Naive thymus-derived CD8-positive, alpha-beta T cell (primary cell): ENCODE measurements at regions not wholly inside any gene's neighbourhood (a gene's known extent, or its start where the extent isn't known, plus 50 kb on each side); places are given as distances from the start of the nearest gene placed in this dataset.
"Not testable (repeated sequence)": the region's sequence is repeated elsewhere in the genome, so short reads cannot be mapped to it uniquely, and the experiment has no call there.

Experiments used
- ATAC-seq, 2 donors: fragments of 150-1000 bp; cut with Tn5 transposase in 1 of 2; sonication (Bioruptor Pico), chemical (Tn5 transposase) in 1 of 2; 1 replicate in 1 of 2; 2 replicates in 1 of 2; pipeline ENCODE4 v1.10.0; 2021; ENCODE audit warnings: mild to moderate bottlenecking in 2 of 2, moderate library complexity in 2 of 2
- POLR2A ChIA-PET: fragments of 350-600 bp; sonication (Branson Sonifier 250); formaldehyde crosslinking; loops from one replicate; lab custom pipeline; 2021; ENCODE audit warnings: antibody characterized with exemption; lab: Charles Lee
- DNase-seq, 10 donors: peaks; one replicate each; pipeline versions ENCODE4 v3.0.0 to v3.0.0-alpha.2; 2020 to 2022
- H3K27ac Mint-ChIP-seq, 10 donors: one replicate each; pipeline ENCODE4 v1.8.0; 2020 to 2022; ENCODE audit warnings: mild to moderate bottlenecking in 10 of 10, mixed read lengths in 10 of 10, moderate library complexity in 4 of 10, inconsistent platforms in 1 of 10
- H3K27me3 Mint-ChIP-seq, 5 donors: one replicate each; pipeline ENCODE4 v1.8.0; 2021 to 2022; ENCODE audit warnings: mixed read lengths in 5 of 5
- H3K36me3 Mint-ChIP-seq, 3 donors: one replicate each; pipeline ENCODE4 v1.8.0; 2020 to 2022; ENCODE audit warnings: mixed read lengths in 3 of 3, mild to moderate bottlenecking in 2 of 3, inconsistent platforms in 1 of 3
- H3K4me1 Mint-ChIP-seq, 4 donors: one replicate each; pipeline ENCODE4 v1.8.0; 2021 to 2022; ENCODE audit warnings: mixed read lengths in 4 of 4
- H3K4me3 Mint-ChIP-seq, 10 donors: one replicate each; pipeline ENCODE4 v1.8.0; 2020 to 2022; ENCODE audit warnings: mild to moderate bottlenecking in 10 of 10, mixed read lengths in 10 of 10, moderate library complexity in 6 of 10, inconsistent platforms in 1 of 10
- H3K9me3 Mint-ChIP-seq, 9 donors: one replicate each; pipeline ENCODE4 v1.8.0; 2020 to 2022; ENCODE audit warnings: mixed read lengths in 9 of 9, mild to moderate bottlenecking in 3 of 9, inconsistent platforms in 1 of 9, moderate library complexity in 1 of 9

- Mint-ChIP-seq H3K9me3 (peaks cover 0 to 24% (median 6%) of the 10 kb centered on the region in 9 donors), H3K27ac (no peak overlapping the region)
- no peak for ATAC-seq
These were observed 406.7 kb downstream of the RPS6KC1 start for GRCh38 chr1:213457733-213458132.

GRCh38 chr1:213462374-213462773 lies 411.3 kb downstream of the RPS6KC1 start:
- ATAC-seq, H3K36me3 Mint-ChIP-seq, H3K4me1 Mint-ChIP-seq, POLR2A ChIA-PET, H3K4me3 Mint-ChIP-seq, H3K27ac Mint-ChIP-seq, DNase-seq: not testable (repeated sequence)
- Mint-ChIP-seq H3K27me3 (peaks cover 1 to 20% (median 10%) of the 10 kb centered on the region in 5 donors), H3K9me3 (peaks cover 0 to 24% (median 7%) of the 10 kb centered on the region in 9 donors)

More at GRCh38 chr1:213457733-213458132, 406.7 kb downstream of the RPS6KC1 start:
- Mint-ChIP-seq H3K36me3 (no peaks in the 10 kb centered on the region), H3K4me1 (no peaks in the 10 kb centered on the region), H3K4me3 (no peak overlapping the region), H3K27me3 (peaks cover 3 to 30% (median 6%) of the 10 kb centered on the region in 5 donors)
- POLR2A ChIA-PET = no interaction called here
- no peak for DNase-seq

GRCh38 chr1:213464786-213465460 lies 413.9 kb downstream of the RPS6KC1 start:
- Mint-ChIP-seq H3K36me3 (no peaks in the 10 kb centered on the region), H3K4me1 (no peaks in the 10 kb centered on the region), H3K4me3 (no peak overlapping the region), H3K9me3 (peaks cover 0 to 9% (median 5%) of the 10 kb centered on the region in 9 donors), H3K27me3 (peaks cover 4 to 12% (median 8%) of the 10 kb centered on the region in 5 donors), H3K27ac (no peak overlapping the region)
- no peak for ATAC-seq
- no peak for DNase-seq
- POLR2A ChIA-PET = no interaction called here

- no peak for ATAC-seq
- Mint-ChIP-seq H3K27ac (no peak overlapping the region), H3K4me3 (no peak overlapping the region), H3K27me3 (peaks cover 0 to 12% (median 4%) of the 10 kb centered on the region in 5 donors), H3K4me1 (no peaks in the 10 kb centered on the region), H3K36me3 (no peaks in the 10 kb centered on the region), H3K9me3 (peaks cover 0 to 6% (median 0%) of the 10 kb centered on the region in 9 donors)
- POLR2A ChIA-PET = no interaction called here
- DNase-seq = no peak
These were observed 415.5 kb downstream of the RPS6KC1 start for GRCh38 chr1:213466541-213466940.

GRCh38 chr1:213474054-213474453 lies 423.0 kb downstream of the RPS6KC1 start:
- POLR2A ChIA-PET = no interaction called here
- Mint-ChIP-seq H3K4me1 (no peaks in the 10 kb centered on the region), H3K27me3 (peaks cover 0 to 7% (median 1%) of the 10 kb centered on the region in 5 donors), H3K4me3 (no peak overlapping the region), H3K27ac (no peak overlapping the region), H3K36me3 (no peaks in the 10 kb centered on the region), H3K9me3 (no peaks in the 10 kb centered on the region)
- DNase-seq = no peak
- ATAC-seq = no peak

GRCh38 chr1:213481395-213481794 lies 430.4 kb downstream of the RPS6KC1 start:
- H3K9me3 Mint-ChIP-seq = peaks cover 0 to 4% (median 0%) of the 10 kb centered on the region in 9 donors
- H3K4me1 Mint-ChIP-seq = no peaks in the 10 kb centered on the region
- H3K36me3 Mint-ChIP-seq = no peaks in the 10 kb centered on the region
- no peak overlapping the region for H3K4me3 Mint-ChIP-seq
- ATAC-seq = no peak
- no peak for DNase-seq
- POLR2A ChIA-PET = no interaction called here
- H3K27ac Mint-ChIP-seq = no peak overlapping the region
- H3K27me3 Mint-ChIP-seq = peaks cover 2 to 25% (median 14%) of the 10 kb centered on the region in 5 donors

- no peak for DNase-seq
- POLR2A ChIA-PET = no interaction called here
- ATAC-seq = no peak
- peaks cover 9 to 33% (median 16%) of the 10 kb centered on the region in 5 donors for H3K27me3 Mint-ChIP-seq
- H3K36me3 Mint-ChIP-seq = no peaks in the 10 kb centered on the region
- no peaks in the 10 kb centered on the region for H3K4me1 Mint-ChIP-seq
- peaks cover 0 to 6% (median 0%) of the 10 kb centered on the region in 9 donors for H3K9me3 Mint-ChIP-seq
- no peak overlapping the region for H3K27ac Mint-ChIP-seq
- no peak overlapping the region for H3K4me3 Mint-ChIP-seq
These were observed 433.3 kb downstream of the RPS6KC1 start for GRCh38 chr1:213484333-213484732.

- Mint-ChIP-seq H3K27ac (no peak overlapping the region), H3K4me1 (no peaks in the 10 kb centered on the region), H3K9me3 (peaks cover 0 to 6% (median 0%) of the 10 kb centered on the region in 9 donors), H3K27me3 (peaks cover 9 to 37% (median 18%) of the 10 kb centered on the region in 5 donors), H3K4me3 (no peak overlapping the region), H3K36me3 (no peaks in the 10 kb centered on the region)
- no peak for DNase-seq
- ATAC-seq = no peak
- POLR2A ChIA-PET = no interaction called here
These were observed 433.7 kb downstream of the RPS6KC1 start for GRCh38 chr1:213484758-213485157.

- Mint-ChIP-seq H3K36me3 (no peaks in the 10 kb centered on the region), H3K27ac (no peak overlapping the region), H3K9me3 (peaks cover 0 to 6% (median 0%) of the 10 kb centered on the region in 9 donors), H3K27me3 (peaks cover 6 to 40% (median 23%) of the 10 kb centered on the region in 5 donors), H3K4me3 (no peak overlapping the region), H3K4me1 (no peaks in the 10 kb centered on the region)
- DNase-seq = no peak
- no peak for ATAC-seq
- POLR2A ChIA-PET = no interaction called here
These were observed 435.4 kb downstream of the RPS6KC1 start for GRCh38 chr1:213486488-213486887.

GRCh38 chr1:213491468-213491867 lies 440.4 kb downstream of the RPS6KC1 start:
- H3K9me3 Mint-ChIP-seq = peaks cover 0 to 4% (median 0%) of the 10 kb centered on the region in 9 donors
- no peak for DNase-seq
- H3K36me3 Mint-ChIP-seq = no peaks in the 10 kb centered on the region
- H3K4me3 Mint-ChIP-seq = no peak overlapping the region
- H3K4me1 Mint-ChIP-seq = no peaks in the 10 kb centered on the region
- no peak for ATAC-seq
- H3K27ac Mint-ChIP-seq = no peak overlapping the region
- POLR2A ChIA-PET = no interaction called here
- H3K27me3 Mint-ChIP-seq = peaks cover 8 to 23% (median 12%) of the 10 kb centered on the region in 5 donors

- H3K27ac Mint-ChIP-seq = no peak overlapping the region
- no peaks in the 10 kb centered on the region for H3K36me3 Mint-ChIP-seq
- DNase-seq (no peak), ATAC-seq (no peak)
- H3K4me3 Mint-ChIP-seq = no peak overlapping the region
- H3K27me3 Mint-ChIP-seq = peaks cover 8 to 23% (median 12%) of the 10 kb centered on the region in 5 donors
- H3K4me1 Mint-ChIP-seq = no peaks in the 10 kb centered on the region
- H3K9me3 Mint-ChIP-seq = peaks cover 0 to 3% (median 0%) of the 10 kb centered on the region in 9 donors
- POLR2A ChIA-PET = no interaction called here
These were observed 441.4 kb downstream of the RPS6KC1 start for GRCh38 chr1:213492161-213493041.

GRCh38 chr1:213499444-213499843 lies 448.4 kb downstream of the RPS6KC1 start:
- no peak for ATAC-seq
- Mint-ChIP-seq H3K27me3 (peaks cover 0 to 2% (median under 1%) of the 10 kb centered on the region in 5 donors), H3K36me3 (no peaks in the 10 kb centered on the region), H3K9me3 (peaks cover 0 to 4% (median 2%) of the 10 kb centered on the region in 9 donors), H3K4me3 (no peak overlapping the region), H3K4me1 (no peaks in the 10 kb centered on the region), H3K27ac (no peak overlapping the region)
- DNase-seq = no peak
- POLR2A ChIA-PET = no interaction called here
